Activated CD8-positive, alpha-beta memory T cell treated with anti-CD3 and anti-CD28 coated beads, Interleukin-2, amount 50 U/mL, for 48 hours (primary cell): ENCODE measurements at regions not wholly inside any gene's neighbourhood (a gene's known extent, or its start where the extent isn't known, plus 50 kb on each side); places are given as distances from the start of the nearest gene placed in this dataset.

ENCODE experiments used
- DNase-seq: peaks from one replicate; pipeline ENCODE4 v3.0.0-alpha.2; 2020

DNA sequence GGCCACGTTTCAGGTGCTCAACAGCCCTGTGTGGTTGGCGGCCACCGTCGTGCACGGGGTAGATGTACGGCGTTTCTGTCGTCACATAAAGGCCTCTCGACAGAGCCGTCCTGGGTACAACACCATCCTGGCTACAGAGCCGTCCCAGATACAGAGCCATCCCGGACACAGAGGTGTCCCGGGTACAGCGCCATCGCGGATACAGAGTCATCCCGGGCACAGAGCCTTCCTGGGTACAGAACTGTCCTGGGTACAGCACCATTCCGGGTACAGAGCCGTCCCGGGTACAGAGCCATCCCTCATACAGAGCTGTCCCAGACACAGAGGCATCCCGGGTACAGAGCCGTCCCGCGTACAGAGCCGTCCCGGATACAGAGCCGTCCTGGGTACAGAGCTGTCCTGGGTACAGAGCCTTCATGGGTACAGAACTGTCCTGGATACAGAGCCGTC lies 222.7 kb upstream of the SOX1 start:
- no peak for DNase-seq

DNA sequence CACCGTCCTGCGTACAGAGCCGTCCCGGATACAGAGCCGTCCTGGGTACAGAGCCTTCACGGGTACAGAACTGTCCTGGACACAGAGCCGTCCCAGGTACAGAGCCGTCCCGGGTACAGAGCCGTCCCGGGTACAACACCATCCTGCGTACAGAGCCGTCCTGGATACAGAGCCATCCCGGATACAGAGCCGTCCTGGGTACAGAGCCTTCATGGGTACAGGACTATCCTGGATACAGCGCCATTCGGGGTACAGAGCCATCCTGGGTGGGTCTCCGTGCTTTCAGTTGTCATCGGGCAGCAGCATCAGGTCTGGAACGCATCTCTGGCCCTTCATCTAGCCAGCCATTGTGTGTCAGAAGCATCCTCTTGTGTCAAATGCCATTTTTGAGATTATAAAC lies 222.3 kb upstream of the SOX1 start:
- no peak for DNase-seq

GRCh38 chr13:111845621-111846351 lies 221.2 kb upstream of the SOX1 start:
- DNase-seq = no peak

DNA sequence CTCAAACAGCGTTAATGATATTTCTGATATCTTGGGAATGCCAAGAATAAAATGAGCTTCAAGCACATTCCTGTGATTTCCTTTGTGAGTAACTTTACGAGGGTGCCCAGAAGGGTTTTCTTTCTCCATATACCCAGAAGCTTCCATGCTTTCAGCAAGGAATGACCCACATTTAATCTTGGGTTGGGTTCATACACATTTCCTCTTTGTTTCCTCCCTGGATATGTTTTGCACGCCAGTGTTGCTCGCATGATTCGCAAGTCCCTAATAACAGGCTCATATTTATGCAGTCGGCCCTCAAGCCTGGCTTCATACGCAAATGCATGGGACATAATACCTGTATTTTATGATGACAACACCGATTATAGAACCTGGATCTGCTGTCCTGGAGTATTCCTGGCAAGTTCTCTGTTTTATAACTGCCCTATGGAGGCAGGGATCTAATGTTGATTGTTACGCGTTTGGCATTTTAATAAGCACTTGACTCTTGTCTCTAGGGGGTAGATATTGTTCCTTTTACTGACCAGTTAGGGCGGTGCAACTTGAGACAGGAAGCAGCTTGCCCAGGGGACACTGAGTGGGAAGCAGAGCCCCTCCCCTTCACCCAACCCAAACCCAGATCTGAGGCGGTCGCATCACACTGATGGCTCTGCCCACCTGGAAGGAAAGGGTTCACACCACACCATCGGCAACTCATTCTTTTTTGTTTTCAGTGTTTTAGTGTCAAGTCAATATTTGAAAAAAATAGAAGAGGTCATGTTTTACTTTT lies 220.4 kb upstream of the SOX1 start:
- DNase-seq = no peak

- DNase-seq = no peak
Observed at GRCh38 chr13:111847964-111848363, 219.0 kb upstream of the SOX1 start.

DNA sequence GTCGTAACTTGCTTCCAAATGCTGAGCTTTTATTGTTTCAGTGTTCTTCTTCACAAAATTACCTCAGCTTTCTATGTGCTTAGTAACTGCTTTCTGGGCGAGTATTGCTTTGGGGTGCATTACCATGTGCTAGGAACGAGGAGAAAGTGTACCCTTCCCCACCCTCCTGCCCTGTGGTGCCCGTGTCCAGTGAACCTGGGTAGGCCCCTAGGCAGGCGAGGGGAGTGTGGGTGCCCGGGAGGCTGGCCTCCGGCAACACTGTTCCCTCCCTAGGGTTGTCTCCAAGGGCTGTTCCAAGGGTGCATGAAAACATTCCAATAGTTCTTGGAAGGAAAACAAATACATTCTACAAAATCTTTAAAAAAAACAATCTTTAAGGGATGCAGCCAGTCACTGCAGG lies 216.5 kb upstream of the SOX1 start:
- DNase-seq = no peak

- no peak for DNase-seq
Observed at GRCh38 chr13:111850976-111851375, 216.0 kb upstream of the SOX1 start.

GRCh38 chr13:111852725-111853518 lies 214.0 kb upstream of the SOX1 start:
- DNase-seq = no peak

DNA sequence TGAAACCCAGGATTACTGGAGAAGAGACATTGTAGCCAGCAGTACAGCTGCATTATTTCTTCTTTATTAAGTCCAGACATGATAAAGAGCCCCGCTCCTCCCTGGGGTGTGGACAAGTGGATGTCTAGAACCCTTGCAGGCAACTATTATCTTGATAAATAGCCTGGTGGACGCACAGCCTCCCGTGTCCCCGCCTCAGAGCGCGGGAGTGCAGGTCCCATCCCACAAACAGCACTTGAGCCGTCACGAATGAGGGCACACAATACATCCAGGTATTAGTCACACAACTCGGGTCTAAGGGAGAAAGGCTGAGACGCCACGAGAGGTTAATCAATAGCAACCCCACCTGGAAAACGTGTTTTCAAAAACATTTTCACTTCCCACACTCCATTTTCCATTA lies 213.2 kb upstream of the SOX1 start:
- no peak for DNase-seq

DNA sequence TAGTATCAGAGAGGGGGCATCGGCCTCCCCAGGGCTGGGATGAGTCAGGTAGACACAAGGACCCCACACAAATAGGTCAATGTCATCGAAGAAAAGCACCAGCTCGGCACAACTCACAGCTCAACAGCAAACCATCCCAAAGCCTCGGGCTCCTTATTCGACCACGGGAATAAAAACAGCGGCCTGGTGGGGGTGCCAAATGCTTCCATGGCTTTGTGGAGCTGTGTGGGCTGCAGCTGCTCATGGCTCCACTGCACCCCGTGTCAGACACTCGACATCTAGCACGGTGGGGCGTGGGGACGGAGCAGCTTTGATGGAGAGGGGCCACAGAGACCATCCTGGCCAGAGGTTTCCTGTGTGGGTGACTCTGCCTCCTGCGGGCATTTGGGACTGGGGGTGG lies 212.5 kb upstream of the SOX1 start:
- no peak for DNase-seq

DNA sequence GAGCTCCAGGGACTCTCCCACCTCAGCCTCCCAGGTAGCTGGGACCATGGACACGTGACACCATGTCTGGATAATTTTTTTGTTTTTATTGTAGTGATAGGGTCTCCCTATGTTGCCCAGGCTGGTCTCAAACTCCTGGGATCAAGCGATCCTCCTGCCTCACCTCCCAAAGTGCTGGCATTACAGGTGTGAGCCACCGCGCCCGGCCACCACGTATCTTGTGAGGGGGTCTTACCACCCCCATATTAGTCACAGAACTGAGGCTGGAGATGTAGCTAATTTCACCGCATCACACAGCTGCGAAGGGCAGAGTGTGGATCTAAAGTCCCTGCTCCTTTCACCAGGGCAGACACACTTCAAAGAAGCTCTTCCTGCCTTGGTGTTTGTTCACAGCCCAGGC lies 211.8 kb upstream of the SOX1 start:
- DNase-seq = no peak

- no peak for DNase-seq
Observed at GRCh38 chr13:111855786-111856185, 211.2 kb upstream of the SOX1 start.

DNA sequence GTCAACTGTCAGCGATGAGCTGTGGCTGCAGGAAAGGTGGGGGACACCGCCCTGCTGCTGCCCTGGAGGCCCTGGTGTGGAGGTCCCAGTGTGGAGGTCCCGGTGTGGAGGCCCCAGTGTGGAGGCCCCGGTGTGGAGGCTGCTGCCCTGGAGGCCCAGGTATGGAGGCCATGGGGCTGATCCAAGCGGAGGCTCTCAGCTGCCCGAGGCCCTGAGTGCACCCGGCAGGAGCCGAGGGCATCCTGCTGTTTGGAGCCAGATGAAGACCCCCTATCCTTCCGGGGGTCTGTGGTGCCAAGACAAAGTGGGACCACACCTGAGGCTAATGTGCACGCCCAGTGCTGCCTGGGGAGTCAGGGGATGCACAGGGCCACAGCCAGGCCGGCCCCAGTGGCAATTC lies 210.4 kb upstream of the SOX1 start:
- DNase-seq = no peak

GRCh38 chr13:111857336-111857735 lies 209.6 kb upstream of the SOX1 start:
- DNase-seq = no peak

- no peak for DNase-seq
Observed at GRCh38 chr13:111857846-111858560, 208.9 kb upstream of the SOX1 start.

- DNase-seq = no peak
Observed at GRCh38 chr13:111858571-111858970, 208.4 kb upstream of the SOX1 start.

DNA sequence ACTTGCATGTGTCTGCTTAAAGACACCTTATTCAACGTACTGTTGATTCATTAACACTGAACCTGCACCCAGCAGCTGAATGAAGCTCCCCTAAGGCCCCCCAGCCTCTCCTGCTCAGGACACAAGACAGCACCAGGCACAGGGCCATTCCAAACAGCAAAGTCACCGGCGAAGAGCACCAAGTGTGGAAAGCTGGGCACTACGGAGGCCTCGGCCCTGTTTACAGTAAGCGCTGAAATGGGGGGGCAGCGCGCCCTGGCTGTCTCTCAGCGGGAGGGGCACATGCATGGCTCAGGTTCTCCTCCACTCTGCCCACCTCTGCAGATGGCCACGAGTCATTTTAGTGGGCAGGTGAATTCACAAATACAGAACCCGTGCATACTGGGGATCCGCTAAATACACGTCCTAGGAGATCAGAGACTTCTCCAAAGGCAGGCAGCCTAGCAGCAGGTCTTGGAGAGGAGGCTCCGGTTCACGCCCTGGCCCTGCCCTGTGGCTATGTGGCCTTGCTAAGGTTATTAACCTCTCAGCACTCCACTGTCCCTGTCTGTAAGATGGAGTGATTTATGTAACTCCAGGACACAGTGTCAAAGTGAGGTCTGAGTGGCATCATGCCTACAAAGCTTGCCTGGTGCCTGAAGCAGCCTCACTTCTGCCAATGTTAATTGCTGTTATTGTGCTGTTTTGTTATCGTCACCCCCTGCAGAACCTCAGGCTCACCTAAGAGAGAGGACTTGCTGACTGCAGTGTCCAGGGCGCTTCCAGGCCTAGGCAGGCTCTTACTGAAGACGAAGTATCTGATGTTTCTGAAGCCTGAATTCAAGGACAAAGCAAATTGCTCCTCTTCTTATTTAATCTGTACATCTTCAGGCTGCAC lies 207.4 kb upstream of the SOX1 start:
- DNase-seq = no peak

GRCh38 chr13:111860231-111860552 lies 206.8 kb upstream of the SOX1 start:
- DNase-seq = no peak

DNA sequence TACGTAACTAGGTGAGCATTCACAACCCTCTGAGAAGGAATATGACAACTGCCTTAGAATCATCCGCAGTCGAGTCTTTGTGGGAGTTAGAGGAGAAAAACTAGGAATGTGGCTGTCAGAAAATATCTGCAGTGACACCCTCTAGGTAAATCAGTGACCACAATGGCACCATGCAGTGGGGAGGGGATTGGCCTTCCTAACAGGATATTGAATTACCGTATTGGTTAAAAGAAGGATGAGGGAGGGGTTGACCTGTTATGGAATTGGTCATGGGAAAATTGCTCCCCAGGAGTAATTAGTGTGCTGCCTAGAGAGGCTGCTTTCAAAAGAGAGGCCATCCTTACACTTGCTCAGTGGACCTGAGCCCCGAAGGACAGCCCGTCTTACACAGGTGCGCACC lies 205.6 kb upstream of the SOX1 start:
- DNase-seq = no peak

GRCh38 chr13:111861766-111862366 lies 205.1 kb upstream of the SOX1 start:
- DNase-seq = no peak
